Retinal pigment epithelial cell (primary cell): ENCODE measurements at regions not wholly inside any gene's neighbourhood (a gene's known extent, or its start where the extent isn't known, plus 50 kb on each side); places are given as distances from the start of the nearest gene placed in this dataset.
A peak's percentile ranks its signal among the peaks of the same experiment; 100 is the strongest.

Experiments
- DNase-seq: peaks from one replicate; pipeline ENCODE4 v3.0.0-alpha.2; 2010; ENCODE audit warnings: low read depth
- H3K4me3 ChIP-seq: 2 replicates; pipeline ENCODE4 v1.5.1; 2011; ENCODE audit warnings: mild to moderate bottlenecking, low read length, control low read depth, moderate library complexity
- TF ChIP-seq, protein P1 (sequence below): conservative IDR thresholded peaks from 2 replicates; pipeline ENCODE4 v1.5.1; 2011; ENCODE audit warnings: low read depth, low read length, control low read depth, inconsistent platforms

DNA sequence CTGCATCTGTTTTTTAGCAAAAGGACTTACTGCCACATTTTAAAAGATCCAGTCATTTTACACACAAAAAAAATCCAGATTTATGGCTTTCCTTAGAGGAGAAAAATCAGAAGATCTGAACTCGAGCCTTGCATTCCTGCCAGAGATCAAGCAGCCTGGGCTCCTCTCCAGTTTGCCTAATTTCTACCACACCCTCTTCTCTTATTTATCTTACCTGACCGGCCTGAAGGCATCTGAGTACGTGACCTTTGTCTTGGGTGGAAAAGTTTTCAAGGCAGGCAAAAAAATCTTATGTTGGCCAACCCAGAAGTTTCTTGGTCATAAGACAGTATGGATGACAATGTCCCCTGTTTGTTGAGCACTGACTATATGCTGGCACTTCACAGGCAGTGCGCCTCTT lies 60.3 kb downstream of the CHRD start:
- no peak for DNase-seq
- TF ChIP-seq, protein P1, sequence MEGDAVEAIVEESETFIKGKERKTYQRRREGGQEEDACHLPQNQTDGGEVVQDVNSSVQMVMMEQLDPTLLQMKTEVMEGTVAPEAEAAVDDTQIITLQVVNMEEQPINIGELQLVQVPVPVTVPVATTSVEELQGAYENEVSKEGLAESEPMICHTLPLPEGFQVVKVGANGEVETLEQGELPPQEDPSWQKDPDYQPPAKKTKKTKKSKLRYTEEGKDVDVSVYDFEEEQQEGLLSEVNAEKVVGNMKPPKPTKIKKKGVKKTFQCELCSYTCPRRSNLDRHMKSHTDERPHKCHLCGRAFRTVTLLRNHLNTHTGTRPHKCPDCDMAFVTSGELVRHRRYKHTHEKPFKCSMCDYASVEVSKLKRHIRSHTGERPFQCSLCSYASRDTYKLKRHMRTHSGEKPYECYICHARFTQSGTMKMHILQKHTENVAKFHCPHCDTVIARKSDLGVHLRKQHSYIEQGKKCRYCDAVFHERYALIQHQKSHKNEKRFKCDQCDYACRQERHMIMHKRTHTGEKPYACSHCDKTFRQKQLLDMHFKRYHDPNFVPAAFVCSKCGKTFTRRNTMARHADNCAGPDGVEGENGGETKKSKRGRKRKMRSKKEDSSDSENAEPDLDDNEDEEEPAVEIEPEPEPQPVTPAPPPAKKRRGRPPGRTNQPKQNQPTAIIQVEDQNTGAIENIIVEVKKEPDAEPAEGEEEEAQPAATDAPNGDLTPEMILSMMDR: no peak
- no peak overlapping the region for H3K4me3 ChIP-seq

GRCh38 chr3:184441202-184441900 lies 61.5 kb downstream of the CHRD start:
- H3K4me3 ChIP-seq: no peak overlapping the region
- TF ChIP-seq, protein P1: no peak
- DNase-seq: no peak

DNA sequence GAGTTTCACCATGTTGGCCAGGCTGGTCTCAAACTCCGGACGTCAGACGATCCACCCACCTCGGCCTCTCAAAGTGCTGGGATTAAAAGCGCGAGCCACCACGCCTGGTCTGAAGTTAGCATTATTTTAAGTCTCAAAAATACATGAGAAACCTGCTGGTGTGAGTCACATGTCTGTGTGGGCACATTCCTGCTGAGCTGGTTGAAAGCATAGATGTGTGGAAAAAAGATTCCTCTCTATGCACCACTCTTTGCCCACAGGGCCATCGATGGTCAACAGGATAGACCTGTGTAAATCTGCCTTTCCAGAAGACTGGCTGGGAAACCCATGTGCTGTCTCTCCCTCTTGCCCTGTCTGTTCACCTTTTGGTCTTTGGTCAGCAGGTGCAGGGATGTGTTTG lies 63.5 kb downstream of the CHRD start:
- no peak for DNase-seq
- H3K4me3 ChIP-seq: no peak overlapping the region
- TF ChIP-seq, protein P1: no peak

DNA sequence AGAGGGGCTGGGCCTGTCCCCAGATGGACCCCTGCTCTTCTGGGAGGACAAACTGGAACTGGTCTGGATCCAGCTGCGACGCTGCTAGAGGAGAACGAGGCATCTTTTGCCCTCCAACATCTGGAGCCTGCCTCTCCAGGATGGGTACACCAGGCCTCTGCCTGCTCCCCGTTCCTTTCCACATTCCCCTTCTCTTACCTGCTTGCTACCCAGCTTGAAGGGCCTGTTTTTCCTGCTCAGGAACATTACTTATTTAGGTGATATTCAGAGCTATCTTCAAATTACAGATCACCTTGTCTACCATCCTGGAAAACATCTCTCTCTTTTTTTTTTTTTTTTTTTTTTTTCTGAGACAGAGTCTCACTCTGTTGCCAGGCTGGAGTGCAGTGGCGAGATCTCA lies 64.0 kb downstream of the CHRD start:
- DNase-seq: no peak
- no peak overlapping the region for H3K4me3 ChIP-seq
- TF ChIP-seq, protein P1: no peak

DNA sequence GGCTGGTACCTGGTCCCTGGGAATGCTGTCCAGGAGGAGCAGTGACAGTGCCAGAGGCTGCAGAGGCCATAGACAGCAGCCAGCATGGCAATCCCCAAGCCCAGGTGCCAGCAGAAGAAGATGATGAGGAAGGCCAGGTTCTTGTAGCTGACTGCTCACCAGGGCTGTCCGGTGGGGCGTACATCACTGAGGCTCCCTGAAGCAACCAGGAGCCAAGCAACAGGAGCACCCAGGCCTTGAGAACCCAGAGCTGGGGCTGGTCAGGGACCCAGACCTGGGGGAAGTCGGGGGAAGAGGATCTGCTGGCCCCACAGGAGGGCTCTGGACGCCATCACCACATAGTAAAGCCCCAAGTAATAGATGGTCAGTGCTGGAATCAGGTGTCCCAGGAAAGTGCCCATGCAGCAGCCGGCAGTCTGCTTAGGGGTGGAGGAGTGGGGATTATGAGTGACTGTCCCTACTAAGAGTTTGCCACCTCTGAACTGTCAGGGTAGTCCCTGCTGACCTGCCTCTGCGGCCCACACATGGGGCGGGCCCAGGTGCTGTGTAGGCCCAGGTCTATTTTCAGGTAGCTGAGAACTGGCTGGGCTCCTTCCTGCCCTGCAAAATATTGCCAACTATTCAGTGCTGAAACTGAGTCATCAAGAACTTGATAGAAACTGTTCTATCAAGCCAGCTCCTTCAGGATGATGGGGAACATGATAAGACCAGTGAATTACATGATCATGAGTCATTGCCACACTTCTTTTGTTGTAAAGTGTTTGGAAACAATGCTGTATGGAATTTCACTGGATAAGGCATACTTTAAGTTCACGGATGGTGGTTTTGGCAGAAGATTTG lies 68.7 kb downstream of the CHRD start:
- TF ChIP-seq, protein P1: no peak
- peak; percentile 81 for DNase-seq
- H3K4me3 ChIP-seq: no peak overlapping the region

DNA sequence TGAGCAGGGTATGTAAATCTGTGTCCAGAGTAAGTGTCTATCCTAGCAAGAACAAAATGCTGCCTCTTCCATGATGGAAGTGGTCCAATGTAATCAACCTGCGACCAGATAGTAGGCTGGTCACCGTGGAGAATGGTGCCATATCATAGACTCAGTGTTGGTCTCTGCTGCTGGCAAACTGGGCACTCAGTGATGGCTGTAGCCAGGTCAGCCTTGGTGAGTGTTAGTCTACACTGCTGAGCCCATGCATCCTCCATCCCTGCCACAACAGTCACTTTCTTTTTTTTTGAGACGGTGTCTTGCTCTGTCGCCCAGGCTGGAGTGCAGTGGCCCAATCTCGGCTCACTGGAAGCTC lies 69.3 kb downstream of the CHRD start:
- TF ChIP-seq, protein P1: no peak
- no peak overlapping the region for H3K4me3 ChIP-seq
- DNase-seq: no peak

GRCh38 chr3:184450547-184450946 lies 70.7 kb downstream of the CHRD start:
- TF ChIP-seq, protein P1: no peak
- H3K4me3 ChIP-seq: no peak overlapping the region
- DNase-seq: no peak
